Muscle layer of duodenum (tissue), 2 donors: ENCODE measurements at regions not wholly inside any gene's neighbourhood (a gene's known extent, or its start where the extent isn't known, plus 50 kb on each side); places are given as distances from the start of the nearest gene placed in this dataset.
A peak's percentile ranks its signal among the peaks of the same experiment; 100 is the strongest.
"Not testable (repeated sequence)": the region's sequence is repeated elsewhere in the genome, so short reads cannot be mapped to it uniquely, and the experiment has no call there.

Experiments
- H3K27ac ChIP-seq: one replicate; pipeline ENCODE4 v1.7.0; 2013; ENCODE audit warnings: mild to moderate bottlenecking, low read length
- H3K27me3 ChIP-seq: one replicate; pipeline ENCODE4 v1.7.0; 2013; ENCODE audit warnings: low read depth, mild to moderate bottlenecking, control low read depth, low read length
- H3K36me3 ChIP-seq, 2 donors: one replicate each; pipeline ENCODE4 v1.7.0; 2013; ENCODE audit warnings: low read length in 2 of 2, control low read depth in 1 of 2, mild to moderate bottlenecking in 1 of 2; ENCODE audit not compliant: insufficient read depth in 2 of 2, control insufficient read depth in 1 of 2
- H3K4me1 ChIP-seq, 2 donors: one replicate each; pipeline ENCODE4 v1.7.0; 2013; ENCODE audit warnings: low read length in 2 of 2, mild to moderate bottlenecking in 2 of 2, control low read depth in 1 of 2, moderate library complexity in 1 of 2; ENCODE audit not compliant: insufficient read depth in 2 of 2, control insufficient read depth in 1 of 2
- H3K4me3 ChIP-seq, 2 donors: one replicate each; pipeline ENCODE4 v1.7.0; 2013; ENCODE audit warnings: low read length in 2 of 2, low read depth in 1 of 2, mild to moderate bottlenecking in 1 of 2
- H3K9me3 ChIP-seq, 2 donors: one replicate each; pipeline ENCODE4 v1.7.0; 2013; ENCODE audit warnings: low read length in 2 of 2, control low read depth in 1 of 2, mild to moderate bottlenecking in 1 of 2; ENCODE audit not compliant: control insufficient read depth in 1 of 2
- donor health status: healthy.

DNA sequence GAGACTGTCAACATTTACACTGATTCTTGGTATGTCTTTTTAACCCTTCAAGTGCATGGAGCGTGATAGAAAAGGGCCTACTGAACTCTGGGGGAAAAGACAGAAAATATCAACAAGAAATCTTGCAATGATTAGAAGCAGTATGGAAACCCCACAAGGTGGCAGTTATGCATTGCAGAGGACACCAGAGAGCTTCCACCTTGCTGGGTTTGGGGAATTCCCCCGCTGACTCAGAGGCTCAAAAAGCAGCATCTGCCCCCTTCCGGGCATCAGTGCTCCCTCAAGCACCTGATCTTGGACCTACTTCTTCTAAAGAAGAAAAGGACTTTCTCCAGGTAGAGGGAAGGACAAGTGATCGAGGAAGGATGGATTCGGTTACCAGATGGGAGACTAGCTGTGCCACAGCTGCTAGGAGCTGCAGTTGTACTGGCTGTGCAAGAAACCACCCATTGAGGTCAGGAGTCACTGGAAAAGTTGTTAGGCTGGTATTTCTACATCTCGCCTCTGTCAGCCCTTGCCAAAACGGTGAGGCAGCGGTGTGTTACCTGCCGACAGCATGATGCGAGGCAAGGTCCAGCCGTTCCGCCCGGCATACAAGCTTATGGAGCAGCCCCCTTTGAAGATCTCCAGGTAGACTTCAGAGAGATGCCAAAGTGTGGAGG is 102.8 kb upstream of the OSBPL11 start:
- H3K4me3 ChIP-seq, H3K36me3 ChIP-seq, H3K4me1 ChIP-seq, H3K27ac ChIP-seq, H3K27me3 ChIP-seq, H3K9me3 ChIP-seq: not testable (repeated sequence)

DNA sequence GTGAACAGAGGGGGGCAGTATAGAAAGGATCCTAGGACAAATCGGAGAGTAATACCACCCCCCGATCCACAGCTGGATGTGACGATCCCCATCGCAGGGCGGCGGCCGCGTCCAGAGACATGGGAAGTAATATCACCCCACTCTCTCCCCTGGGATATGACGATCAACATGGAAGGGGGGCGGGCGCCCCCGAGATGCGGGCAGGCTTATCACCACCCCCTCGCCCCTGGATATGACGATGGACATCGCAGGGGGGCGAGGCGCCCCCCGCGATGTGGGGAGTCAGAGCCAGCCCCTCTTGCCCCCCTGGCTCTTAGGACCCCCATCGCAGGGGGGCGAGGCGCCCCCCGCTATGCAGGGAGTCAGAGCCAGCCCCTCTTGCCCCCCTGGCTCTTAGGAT is 120.4 kb upstream of the OSBPL11 start:
- Histone ChIP-seq H3K9me3 (no peaks in the 10 kb centered on the region), H3K4me1 (no peaks in the 10 kb centered on the region), H3K27me3 (no peaks in the 10 kb centered on the region), H3K36me3 (no peaks in the 10 kb centered on the region), H3K4me3 (no peak overlapping the region), H3K27ac (no peak overlapping the region)

DNA sequence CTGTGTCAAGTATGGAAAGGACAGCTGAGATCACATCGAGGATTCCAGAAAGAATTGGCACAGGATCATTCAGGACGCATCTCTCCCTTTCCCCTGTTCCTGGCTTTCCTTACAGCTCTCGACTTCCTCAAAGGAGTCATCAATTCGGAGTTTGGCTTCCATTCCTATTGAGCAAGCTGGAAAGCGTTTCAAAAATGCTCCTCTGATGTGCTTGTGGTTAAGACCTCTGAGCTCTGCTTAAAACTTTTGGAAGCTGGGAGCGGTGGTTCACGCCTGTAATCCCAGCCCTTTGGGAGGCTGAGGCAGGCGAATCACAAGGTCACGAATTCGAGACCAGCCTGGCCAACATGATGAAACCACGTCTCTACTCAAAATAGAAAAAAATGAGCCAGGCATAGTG is 136.9 kb upstream of the OSBPL11 start:
- H3K27me3 ChIP-seq, H3K36me3 ChIP-seq, H3K4me3 ChIP-seq, H3K9me3 ChIP-seq, H3K27ac ChIP-seq, H3K4me1 ChIP-seq: not testable (repeated sequence)

DNA sequence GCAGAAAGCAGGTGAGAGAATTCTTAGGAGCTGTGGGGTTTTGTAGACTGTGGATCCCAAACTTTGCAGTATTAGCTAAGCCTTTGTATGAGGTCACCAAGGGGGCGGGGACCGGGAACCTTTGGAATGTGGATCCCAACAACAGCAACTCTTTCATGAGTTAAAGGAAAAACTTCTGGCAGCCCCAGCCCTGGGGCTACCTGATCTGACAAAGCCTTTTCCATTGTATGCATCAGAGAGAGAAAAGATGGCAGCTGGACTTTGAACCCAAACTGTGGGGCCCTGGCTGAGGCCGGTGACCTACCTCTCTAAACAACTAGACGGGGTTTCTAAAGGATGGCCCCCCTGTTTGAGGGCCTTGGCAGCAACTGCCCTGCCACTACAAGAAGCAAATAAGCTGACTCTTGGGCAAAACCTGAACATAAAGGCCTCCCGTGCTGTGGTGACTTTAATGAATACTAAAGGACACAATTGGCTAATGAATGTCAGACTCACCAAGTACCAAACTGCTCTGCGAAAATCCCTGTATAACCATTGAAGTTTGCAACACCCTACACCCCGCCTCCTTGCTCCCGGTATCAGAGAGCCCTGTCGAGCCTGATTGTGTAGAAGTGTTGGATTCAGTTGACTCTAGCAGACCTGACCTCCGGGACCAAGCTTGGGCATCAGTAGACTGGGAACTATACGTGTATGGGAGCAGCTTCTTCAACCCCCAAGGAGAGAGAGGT is 146.9 kb upstream of the OSBPL11 start:
- not testable (repeated sequence) for H3K4me3 ChIP-seq, H3K36me3 ChIP-seq, H3K27ac ChIP-seq, H3K4me1 ChIP-seq, H3K9me3 ChIP-seq, H3K27me3 ChIP-seq

DNA sequence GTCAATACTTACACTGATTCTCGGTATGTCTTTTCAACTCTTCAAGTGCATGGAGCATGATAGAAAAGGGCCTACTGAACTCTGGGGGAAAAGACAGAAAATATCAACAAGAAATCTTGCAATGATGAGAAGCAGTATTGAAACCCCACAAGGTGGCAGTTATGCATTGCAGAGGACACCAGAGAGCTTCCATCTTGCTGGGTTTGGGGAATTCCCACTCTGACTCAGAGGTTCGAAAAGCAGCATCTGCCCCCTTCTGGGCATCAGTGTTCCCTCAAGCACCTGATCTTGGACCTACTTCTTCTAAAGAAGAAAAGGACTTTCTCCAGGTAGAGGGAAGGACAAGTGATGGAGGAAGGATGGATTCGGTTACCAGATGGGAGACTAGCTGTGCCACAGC is 147.5 kb upstream of the OSBPL11 start:
- not testable (repeated sequence) for H3K4me1 ChIP-seq, H3K27ac ChIP-seq, H3K9me3 ChIP-seq, H3K27me3 ChIP-seq, H3K36me3 ChIP-seq, H3K4me3 ChIP-seq

DNA sequence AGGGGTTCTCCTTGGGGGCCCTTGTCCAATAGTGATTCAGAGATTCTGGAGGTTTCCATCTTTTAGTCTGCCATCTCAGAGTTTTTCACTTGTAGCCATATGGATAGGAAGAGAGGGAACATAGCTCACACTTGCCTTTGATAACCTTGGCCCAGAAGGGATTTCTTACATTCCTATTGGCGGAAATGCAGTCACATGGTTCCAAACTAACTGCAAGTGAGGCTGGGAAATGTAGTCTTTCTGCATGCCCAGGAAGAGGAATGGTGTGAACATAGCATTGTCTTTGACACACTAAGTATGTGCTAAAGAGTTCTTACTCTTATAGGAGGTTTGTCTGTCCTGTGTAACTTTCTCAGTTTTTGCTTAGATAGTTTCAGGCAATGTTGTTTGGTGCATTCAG is 161.8 kb upstream of the OSBPL11 start:
- not testable (repeated sequence) for H3K27me3 ChIP-seq, H3K4me1 ChIP-seq

DNA sequence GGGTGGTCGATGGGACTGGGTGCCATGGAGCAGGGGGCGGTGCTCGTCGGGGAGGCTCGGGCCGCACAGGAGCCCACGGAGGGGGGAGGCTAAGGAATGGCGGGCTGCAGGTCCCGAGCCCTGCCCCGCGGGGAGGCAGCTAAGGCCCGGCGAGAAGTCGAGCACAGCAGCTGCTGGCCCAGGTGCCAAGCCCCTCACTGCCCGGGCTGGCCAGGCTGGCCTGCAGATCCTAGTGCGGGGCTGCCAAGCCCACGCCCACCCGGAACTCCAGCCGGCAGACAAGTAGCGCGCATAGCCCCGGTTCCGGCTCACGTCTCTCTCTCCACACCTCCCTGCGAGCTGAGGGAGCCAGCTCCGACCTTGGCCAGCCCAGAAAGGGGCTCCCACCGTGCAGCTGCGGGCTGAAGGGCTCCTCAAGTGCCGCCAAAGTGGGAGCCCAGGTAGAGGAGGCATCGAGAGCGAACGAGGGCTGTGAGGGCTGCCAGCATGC is 163.4 kb upstream of the OSBPL11 start:
- not testable (repeated sequence) for H3K27ac ChIP-seq, H3K4me3 ChIP-seq, H3K36me3 ChIP-seq, H3K4me1 ChIP-seq, H3K9me3 ChIP-seq, H3K27me3 ChIP-seq

More for the DNA sequence above, 161.8 kb upstream of the OSBPL11 start:
- not testable (repeated sequence) for H3K4me3 ChIP-seq, H3K9me3 ChIP-seq, H3K36me3 ChIP-seq, H3K27ac ChIP-seq

DNA sequence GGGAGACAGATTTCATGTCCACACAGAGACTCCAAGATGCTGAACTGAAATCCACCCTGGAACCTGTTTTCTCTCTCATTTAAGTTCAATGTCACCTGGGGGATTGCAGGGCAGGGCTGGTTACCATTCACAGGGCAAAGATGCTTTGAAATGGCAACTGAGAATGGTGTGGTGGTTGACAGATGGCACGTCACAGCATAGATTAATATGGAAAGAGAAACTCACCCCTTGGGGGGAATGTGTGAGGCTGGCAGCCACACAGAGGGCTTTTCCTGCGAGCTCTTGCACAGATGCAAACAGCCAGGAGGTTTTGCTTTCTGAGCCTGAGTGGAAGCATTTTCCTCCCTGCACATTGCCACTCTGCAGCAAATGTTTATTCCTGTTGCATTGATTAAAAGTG is 167.3 kb upstream of the OSBPL11 start:
- H3K27ac ChIP-seq, H3K27me3 ChIP-seq, H3K4me3 ChIP-seq, H3K4me1 ChIP-seq, H3K36me3 ChIP-seq, H3K9me3 ChIP-seq: not testable (repeated sequence)

DNA sequence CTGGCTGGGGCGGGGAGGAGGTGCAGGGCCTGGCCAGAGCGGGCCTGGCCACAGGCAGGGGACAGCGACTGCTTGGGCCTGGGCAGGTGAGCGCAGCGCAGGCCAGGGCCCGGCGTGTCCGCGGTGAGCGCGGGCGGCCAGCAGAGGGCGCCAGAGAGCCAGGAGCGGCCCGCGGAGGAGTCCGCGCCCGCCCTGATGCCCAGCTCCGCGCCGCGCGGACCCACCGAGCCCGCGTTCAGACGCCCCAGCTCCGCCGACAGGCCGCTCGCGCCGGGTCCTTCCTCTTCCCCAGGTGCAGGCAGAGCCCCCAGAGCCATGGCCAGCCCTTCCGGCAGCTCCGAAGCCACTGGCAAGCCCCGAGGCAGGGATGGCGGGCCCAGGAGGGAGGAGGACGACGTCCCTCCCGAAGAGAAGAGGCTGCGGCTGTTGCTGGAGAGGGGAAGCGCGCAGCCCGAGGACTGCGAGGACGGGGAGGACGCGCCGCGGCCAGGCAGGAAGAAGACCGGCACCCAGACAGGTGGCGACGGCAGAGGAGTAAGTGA is 171.1 kb upstream of the OSBPL11 start:
- H3K27ac ChIP-seq, H3K9me3 ChIP-seq, H3K36me3 ChIP-seq, H3K4me1 ChIP-seq, H3K27me3 ChIP-seq: not testable (repeated sequence)
- H3K4me3 ChIP-seq, result peak overlapping the region in 1 of 2 donors; percentile 63

DNA sequence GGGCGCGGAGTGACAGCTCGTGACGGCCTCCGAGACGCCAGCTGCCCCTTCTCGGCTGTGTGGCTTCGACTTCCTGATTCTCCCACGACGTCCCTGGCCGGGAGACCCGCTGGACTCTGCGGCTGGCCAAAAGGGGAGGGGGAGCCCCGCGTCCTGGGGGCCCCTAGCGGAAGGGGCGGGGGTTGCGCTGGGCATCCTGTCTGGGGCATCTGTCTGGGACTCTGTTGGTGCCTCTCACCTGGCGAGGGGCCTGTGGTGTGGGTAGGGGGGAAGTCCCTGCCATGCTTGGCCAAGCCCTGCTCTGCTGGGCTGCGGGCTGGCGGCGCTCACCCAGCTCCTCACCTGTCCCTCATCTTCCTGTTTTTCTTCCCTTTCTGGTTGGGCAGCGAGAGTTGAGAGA is 171.6 kb upstream of the OSBPL11 start:
- not testable (repeated sequence) for H3K9me3 ChIP-seq

DNA sequence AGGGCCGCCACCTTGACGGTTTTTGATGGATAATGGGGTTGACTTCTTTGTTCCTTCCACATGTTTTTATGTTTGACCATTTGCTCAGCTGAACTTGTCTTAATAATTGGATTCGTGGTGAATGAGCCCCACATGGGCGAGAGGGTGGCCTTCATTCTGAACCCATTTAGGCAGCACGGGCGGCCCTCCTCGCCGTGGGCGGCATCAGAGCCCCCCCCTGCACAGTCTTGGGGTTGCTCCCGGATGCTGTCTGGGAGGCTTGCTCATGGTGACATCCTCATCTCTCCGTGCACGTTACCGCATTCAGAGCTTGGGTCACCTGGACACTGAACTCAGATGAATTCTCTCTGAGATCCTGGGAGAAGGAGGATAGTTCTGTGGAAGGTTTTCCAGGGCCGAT is 172.3 kb upstream of the OSBPL11 start:
- H3K9me3 ChIP-seq, result no peaks in the 10 kb centered on the region
- no peaks in the 10 kb centered on the region for H3K36me3 ChIP-seq
- no peak overlapping the region for H3K27ac ChIP-seq
- H3K27me3 ChIP-seq, result no peaks in the 10 kb centered on the region
- H3K4me1 ChIP-seq, result no peaks in the 10 kb centered on the region
- no peak overlapping the region for H3K4me3 ChIP-seq

More for the DNA sequence above, 171.6 kb upstream of the OSBPL11 start:
- not testable (repeated sequence) for H3K27me3 ChIP-seq, H3K36me3 ChIP-seq, H3K4me1 ChIP-seq, H3K27ac ChIP-seq
- peak overlapping the region in 1 of 2 donors; percentile 63 for H3K4me3 ChIP-seq

DNA sequence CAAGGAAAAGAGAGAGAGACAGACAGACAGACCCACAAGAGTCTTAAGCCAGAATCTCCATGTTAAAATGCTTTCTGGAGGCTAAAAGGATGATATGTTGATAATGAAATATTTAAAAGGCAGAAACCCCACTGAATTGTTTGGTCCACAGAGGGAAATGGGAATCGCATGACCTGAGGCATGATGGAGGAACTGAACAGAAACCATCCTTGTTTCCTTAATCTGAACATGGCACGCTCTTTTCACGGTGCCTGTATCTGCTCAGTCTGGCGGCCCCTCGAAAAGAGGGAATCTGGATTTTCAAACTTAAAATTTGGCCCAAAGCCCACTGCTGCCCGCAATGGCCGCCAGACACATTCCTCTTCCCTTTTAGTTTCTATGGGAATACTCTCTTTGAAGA is 173.5 kb upstream of the OSBPL11 start:
- not testable (repeated sequence) for H3K4me1 ChIP-seq, H3K27ac ChIP-seq

More for the DNA sequence above, 173.5 kb upstream of the OSBPL11 start:
- not testable (repeated sequence) for H3K4me3 ChIP-seq, H3K27me3 ChIP-seq, H3K9me3 ChIP-seq, H3K36me3 ChIP-seq
